ENCODE measurements at regions not wholly inside any gene's neighbourhood (a gene's known extent, or its start where the extent isn't known, plus 50 kb on each side); places are given as distances from the start of the nearest gene placed in this dataset.

DNA sequence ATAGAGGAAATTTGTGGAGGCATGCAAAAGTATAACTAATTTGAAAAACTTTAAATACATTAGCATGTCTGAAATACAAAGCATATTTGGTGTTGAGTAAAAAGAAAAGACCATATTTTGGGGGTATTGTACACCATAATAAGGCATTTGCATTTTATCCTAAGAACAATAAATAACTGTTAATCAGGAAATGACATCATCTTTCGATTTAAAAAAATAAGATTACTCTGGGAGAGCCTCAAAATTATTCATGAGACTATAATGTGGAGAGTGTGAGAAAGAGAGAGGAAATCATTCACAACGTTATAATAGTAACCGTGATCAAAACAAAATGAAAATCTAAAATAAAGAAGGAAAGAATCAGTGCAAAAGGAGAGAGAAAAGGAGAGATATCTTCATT, 712.3 kb upstream of the POT1 start:
- 68 to 69% methylated on average over 3 of the region's 3 CpGs for WGBS, 2 donors
- no peak for DNase-seq

DNA sequence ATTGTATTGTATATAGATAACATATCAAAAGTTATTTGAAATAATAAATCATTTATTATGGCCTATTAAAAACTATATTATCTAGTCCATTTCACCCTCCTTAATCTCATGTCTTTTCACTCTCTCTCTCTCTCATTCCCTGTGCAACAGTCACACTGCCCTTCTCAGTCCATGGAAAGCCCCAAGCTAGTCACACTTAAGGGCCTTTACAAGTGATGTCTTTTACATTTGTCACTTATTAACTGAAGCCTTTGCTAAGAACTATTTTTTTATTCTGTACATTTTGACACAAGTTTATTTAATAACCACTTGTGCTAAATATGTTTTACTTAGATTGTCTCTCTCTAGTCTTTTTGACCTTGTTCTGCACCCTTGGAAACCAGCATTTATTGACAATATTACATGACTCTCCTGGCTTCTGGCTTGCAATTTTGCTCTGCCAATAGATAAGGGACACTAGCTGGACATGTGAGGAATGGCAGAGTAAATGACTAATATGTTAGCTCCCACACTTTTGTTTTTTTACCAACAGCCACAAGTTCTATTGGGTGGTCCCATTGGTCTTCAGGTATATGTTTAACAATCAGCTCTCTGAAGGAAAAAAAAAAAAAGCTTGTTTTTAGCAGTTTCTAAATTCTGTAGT, 706.8 kb upstream of the POT1 start:
- no peaks in the 10 kb centered on the region for H3K9me3 ChIP-seq
- TF ChIP-seq CTCF (IDR thresholded peaks at IDR 0.05) (no peak), POLR2A (IDR thresholded peaks at IDR 0.05) (no peak)
- no peaks in the 10 kb centered on the region for H3K4me1 ChIP-seq
- intact Hi-C loops (cut with DNase I) = no loop called here
- H3K36me3 ChIP-seq = no peaks in the 10 kb centered on the region
- no peak overlapping the region for H3K4me3 ChIP-seq (replicated peaks in 1 of 3)
- H3K27ac ChIP-seq = no peak overlapping the region
- H3K27me3 ChIP-seq = no peaks in the 10 kb centered on the region
- DNase-seq = no peak

More for the DNA sequence above, 712.3 kb upstream of the POT1 start:
- H3K27ac ChIP-seq = no peak overlapping the region
- no peaks in the 10 kb centered on the region for H3K4me1 ChIP-seq
- TF ChIP-seq CTCF (IDR thresholded peaks at IDR 0.05) (no peak), POLR2A (IDR thresholded peaks at IDR 0.05) (no peak)
- no peak overlapping the region for H3K4me3 ChIP-seq (replicated peaks in 1 of 3)
- intact Hi-C loops (cut with DNase I) = no loop called here
- no peaks in the 10 kb centered on the region for H3K36me3 ChIP-seq
- no peaks in the 10 kb centered on the region for H3K27me3 ChIP-seq
- no peaks in the 10 kb centered on the region for H3K9me3 ChIP-seq

GRCh38 chr7:125618516-125618915, 688.9 kb upstream of the POT1 start:
- Histone ChIP-seq H3K27me3 (no peaks in the 10 kb centered on the region), H3K4me1 (no peaks in the 10 kb centered on the region), H3K9me3 (no peaks in the 10 kb centered on the region), H3K36me3 (no peaks in the 10 kb centered on the region), H3K27ac (no peak overlapping the region), H3K4me3 (replicated peaks in 1 of 3) (no peak overlapping the region)
- 50 to 95% methylated on average over 1 to 2 of the region's 2 CpGs for WGBS, 2 donors
- intact Hi-C loops (cut with DNase I) = no loop called here
- no peak for TF ChIP-seq POLR2A (IDR thresholded peaks at IDR 0.05)
- no peak for TF ChIP-seq CTCF (IDR thresholded peaks at IDR 0.05)
- DNase-seq = no peak

GRCh38 chr7:125611582-125611981, 682.0 kb upstream of the POT1 start:
- DNase-seq = no peak
- H3K4me3 ChIP-seq (replicated peaks in 1 of 3) = no peak overlapping the region
- intact Hi-C loops (cut with DNase I) = no loop called here
- no peak overlapping the region for H3K27ac ChIP-seq
- H3K36me3 ChIP-seq = no peaks in the 10 kb centered on the region
- TF ChIP-seq POLR2A (IDR thresholded peaks at IDR 0.05) = no peak
- no peak for TF ChIP-seq CTCF (IDR thresholded peaks at IDR 0.05)
- H3K9me3 ChIP-seq = no peaks in the 10 kb centered on the region
- no peaks in the 10 kb centered on the region for H3K27me3 ChIP-seq
- H3K4me1 ChIP-seq = no peaks in the 10 kb centered on the region

DNA sequence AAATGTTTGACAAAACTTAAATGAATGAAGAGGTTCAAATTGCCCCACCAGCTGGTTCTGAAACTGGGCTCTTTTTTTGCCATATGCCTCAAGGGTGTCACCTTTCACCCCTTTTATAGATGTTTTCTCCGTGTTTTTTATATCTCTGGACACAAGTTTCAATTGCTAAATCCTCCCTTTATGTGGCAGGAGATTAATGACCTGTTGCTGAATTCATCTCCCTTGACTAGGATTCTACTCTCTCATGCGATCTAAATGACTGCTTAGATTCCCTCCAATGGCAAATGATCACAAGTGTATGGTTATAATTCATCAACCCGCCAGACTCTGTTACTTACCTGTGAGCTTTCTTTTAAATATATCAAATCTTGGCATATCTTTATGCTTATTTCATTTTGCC, 677.0 kb upstream of the POT1 start:
- no peaks in the 10 kb centered on the region for H3K4me1 ChIP-seq
- no peak for DNase-seq
- no peak overlapping the region for H3K27ac ChIP-seq
- H3K36me3 ChIP-seq = no peaks in the 10 kb centered on the region
- intact Hi-C loops (cut with DNase I) = no loop called here
- H3K4me3 ChIP-seq (replicated peaks in 1 of 3) = no peak overlapping the region
- no peaks in the 10 kb centered on the region for H3K9me3 ChIP-seq
- WGBS, 2 donors = 73 to 81% methylated on average over 3 of the region's 3 CpGs
- no peak for TF ChIP-seq POLR2A (IDR thresholded peaks at IDR 0.05)
- no peak for TF ChIP-seq CTCF (IDR thresholded peaks at IDR 0.05)
- no peaks in the 10 kb centered on the region for H3K27me3 ChIP-seq

Data from thyroid gland (tissue), 4 donors.